Smooth muscle cell (in vitro differentiated cells): ENCODE measurements at regions not wholly inside any gene's neighbourhood (a gene's known extent, or its start where the extent isn't known, plus 50 kb on each side); places are given as distances from the start of the nearest gene placed in this dataset.

Experiments used
- DNase-seq: peaks from one replicate; lab custom pipeline; 2025; ENCODE audit not compliant: unreplicated experiment; lab: John Stamatoyannopoulos, UW
- H2AFZ ChIP-seq: fragments of 200-600 bp; sonication (generic); 2 replicates; pipeline ENCODE4 v1.6.0; 2016; ENCODE audit warnings: antibody characterized with exemption, low read depth, mild to moderate bottlenecking
- H3F3A ChIP-seq: fragments of 200-600 bp; sonication (generic); 2 replicates; pipeline ENCODE4 v1.6.0; 2017; ENCODE audit warnings: antibody characterized with exemption, low read depth
- H3K27ac ChIP-seq: fragments of 200-600 bp; sonication (generic); 2 replicates; pipeline ENCODE4 v1.5.1; 2016; ENCODE audit warnings: low read depth, mild to moderate bottlenecking
- H3K27me3 ChIP-seq: fragments of 200-600 bp; sonication (generic); 2 replicates; pipeline ENCODE4 v1.6.1; 2016; ENCODE audit warnings: low read depth, mild to moderate bottlenecking
- H3K36me3 ChIP-seq: fragments of 200-600 bp; sonication (generic); 2 replicates; pipeline ENCODE4 v1.5.1; 2016; ENCODE audit warnings: low read depth
- H3K4me1 ChIP-seq: fragments of 200-600 bp; sonication (generic); 2 replicates; pipeline ENCODE4 v1.5.1; 2016; ENCODE audit warnings: low read depth
- H3K4me2 ChIP-seq: fragments of 200-600 bp; sonication (generic); 2 replicates; pipeline ENCODE4 v1.6.0; 2016; ENCODE audit warnings: mild to moderate bottlenecking
- H3K4me3 ChIP-seq: fragments of 200-600 bp; sonication (generic); 2 replicates; pipeline ENCODE4 v1.5.1; 2016; ENCODE audit warnings: mild to moderate bottlenecking
- H3K79me2 ChIP-seq: fragments of 200-600 bp; sonication (generic); 2 replicates; pipeline ENCODE4 v1.6.0; 2016; ENCODE audit warnings: low read depth, mild to moderate bottlenecking
- H3K9ac ChIP-seq: fragments of 200-600 bp; sonication (generic); 2 replicates; pipeline ENCODE4 v1.6.0; 2016; ENCODE audit warnings: low read depth
- H3K9me3 ChIP-seq: fragments of 200-600 bp; sonication (generic); replicated peaks from 2 replicates; pipeline ENCODE4 v1.5.1; 2016; ENCODE audit warnings: low read depth
- H4K20me1 ChIP-seq: fragments of 200-600 bp; sonication (generic); 2 replicates; pipeline ENCODE4 v1.6.0; 2016; ENCODE audit warnings: low read depth
- WGBS: methylation state at CpG from one replicate; pipeline ENCODE4 v1.1.7; 2016; ENCODE audit warnings: low lambda C conversion rate; 5-methylcytosine and 5-hydroxymethylcytosine counted together
- TF ChIP-seq, protein P1 (sequence below): fragments of 200-600 bp; sonication (generic); IDR thresholded peaks from 2 replicates; pipeline ENCODE4 v1.5.1; 2017; ENCODE audit warnings: borderline replicate concordance, mild to moderate bottlenecking, antibody characterized with exemption; ENCODE audit not compliant: insufficient read depth, poor library complexity, severe bottlenecking

GRCh38 chr18:24630346-24630880 lies 170.0 kb downstream of the HRH4 start:
- H3F3A ChIP-seq, result no peaks in the 10 kb centered on the region
- no peaks in the 10 kb centered on the region for H3K9me3 ChIP-seq
- H3K27me3 ChIP-seq, result no peaks in the 10 kb centered on the region
- H4K20me1 ChIP-seq, result no peaks in the 10 kb centered on the region
- WGBS, result 82% methylated on average over 10 of the region's 10 CpGs
- no peaks in the 10 kb centered on the region for H3K36me3 ChIP-seq
- H3K4me3 ChIP-seq, result no peak overlapping the region
- no peak overlapping the region for H2AFZ ChIP-seq
- no peaks in the 10 kb centered on the region for H3K79me2 ChIP-seq
- no peak for DNase-seq
- TF ChIP-seq, protein P1, sequence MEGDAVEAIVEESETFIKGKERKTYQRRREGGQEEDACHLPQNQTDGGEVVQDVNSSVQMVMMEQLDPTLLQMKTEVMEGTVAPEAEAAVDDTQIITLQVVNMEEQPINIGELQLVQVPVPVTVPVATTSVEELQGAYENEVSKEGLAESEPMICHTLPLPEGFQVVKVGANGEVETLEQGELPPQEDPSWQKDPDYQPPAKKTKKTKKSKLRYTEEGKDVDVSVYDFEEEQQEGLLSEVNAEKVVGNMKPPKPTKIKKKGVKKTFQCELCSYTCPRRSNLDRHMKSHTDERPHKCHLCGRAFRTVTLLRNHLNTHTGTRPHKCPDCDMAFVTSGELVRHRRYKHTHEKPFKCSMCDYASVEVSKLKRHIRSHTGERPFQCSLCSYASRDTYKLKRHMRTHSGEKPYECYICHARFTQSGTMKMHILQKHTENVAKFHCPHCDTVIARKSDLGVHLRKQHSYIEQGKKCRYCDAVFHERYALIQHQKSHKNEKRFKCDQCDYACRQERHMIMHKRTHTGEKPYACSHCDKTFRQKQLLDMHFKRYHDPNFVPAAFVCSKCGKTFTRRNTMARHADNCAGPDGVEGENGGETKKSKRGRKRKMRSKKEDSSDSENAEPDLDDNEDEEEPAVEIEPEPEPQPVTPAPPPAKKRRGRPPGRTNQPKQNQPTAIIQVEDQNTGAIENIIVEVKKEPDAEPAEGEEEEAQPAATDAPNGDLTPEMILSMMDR, result no peak
- no peak overlapping the region for H3K9ac ChIP-seq
- H3K27ac ChIP-seq, result no peak overlapping the region
- no peak overlapping the region for H3K4me2 ChIP-seq
- H3K4me1 ChIP-seq, result no peaks in the 10 kb centered on the region

DNA sequence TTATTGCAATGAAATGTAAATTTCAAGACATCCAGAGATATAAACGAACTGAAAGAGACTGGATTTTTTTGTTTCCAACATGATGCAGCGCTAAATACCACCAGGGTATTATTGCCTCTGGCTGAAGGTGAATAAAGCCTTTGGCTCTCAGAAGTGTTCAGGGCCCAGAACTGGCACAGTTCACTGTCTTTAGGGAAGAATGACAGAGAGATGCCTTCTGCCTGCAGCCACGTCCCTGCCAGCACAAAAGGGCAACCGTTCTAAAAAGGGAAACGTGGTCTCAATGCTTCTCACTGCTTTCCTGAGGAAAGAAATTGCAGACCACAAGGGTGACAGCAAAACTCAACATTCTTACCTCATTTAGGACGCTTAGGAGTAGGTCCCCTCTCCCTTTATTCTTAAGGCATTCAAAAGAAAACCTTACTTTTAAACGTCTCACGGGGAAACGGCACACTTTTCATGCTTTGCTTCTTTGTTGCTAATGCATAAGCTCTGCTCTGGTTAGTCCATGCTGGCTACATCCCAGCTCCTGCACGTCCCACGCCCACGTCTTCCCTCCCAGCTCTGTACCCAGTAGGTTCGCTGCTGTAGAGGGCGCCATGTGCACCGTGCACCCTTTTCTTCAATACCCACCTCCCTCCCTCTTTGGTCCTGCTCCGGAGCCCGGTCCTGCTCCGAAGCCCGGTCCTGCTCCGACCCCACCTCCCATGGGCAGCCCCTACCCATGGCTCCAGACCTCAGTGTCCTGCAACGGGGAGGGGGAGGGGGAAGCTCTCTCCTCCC lies 171.0 kb downstream of the HRH4 start:
- TF ChIP-seq, protein P1, result no peak
- Histone ChIP-seq H3K9me3 (no peaks in the 10 kb centered on the region), H3K36me3 (no peaks in the 10 kb centered on the region), H3K27ac (no peak overlapping the region), H3K79me2 (no peaks in the 10 kb centered on the region), H3K4me2 (no peak overlapping the region), H3K9ac (no peak overlapping the region), H3F3A (no peaks in the 10 kb centered on the region), H3K4me1 (no peaks in the 10 kb centered on the region), H4K20me1 (no peaks in the 10 kb centered on the region), H2AFZ (no peak overlapping the region), H3K27me3 (no peaks in the 10 kb centered on the region), H3K4me3 (no peak overlapping the region)
- DNase-seq, result no peak
- 72% methylated on average over 21 of the region's 21 CpGs for WGBS

DNA sequence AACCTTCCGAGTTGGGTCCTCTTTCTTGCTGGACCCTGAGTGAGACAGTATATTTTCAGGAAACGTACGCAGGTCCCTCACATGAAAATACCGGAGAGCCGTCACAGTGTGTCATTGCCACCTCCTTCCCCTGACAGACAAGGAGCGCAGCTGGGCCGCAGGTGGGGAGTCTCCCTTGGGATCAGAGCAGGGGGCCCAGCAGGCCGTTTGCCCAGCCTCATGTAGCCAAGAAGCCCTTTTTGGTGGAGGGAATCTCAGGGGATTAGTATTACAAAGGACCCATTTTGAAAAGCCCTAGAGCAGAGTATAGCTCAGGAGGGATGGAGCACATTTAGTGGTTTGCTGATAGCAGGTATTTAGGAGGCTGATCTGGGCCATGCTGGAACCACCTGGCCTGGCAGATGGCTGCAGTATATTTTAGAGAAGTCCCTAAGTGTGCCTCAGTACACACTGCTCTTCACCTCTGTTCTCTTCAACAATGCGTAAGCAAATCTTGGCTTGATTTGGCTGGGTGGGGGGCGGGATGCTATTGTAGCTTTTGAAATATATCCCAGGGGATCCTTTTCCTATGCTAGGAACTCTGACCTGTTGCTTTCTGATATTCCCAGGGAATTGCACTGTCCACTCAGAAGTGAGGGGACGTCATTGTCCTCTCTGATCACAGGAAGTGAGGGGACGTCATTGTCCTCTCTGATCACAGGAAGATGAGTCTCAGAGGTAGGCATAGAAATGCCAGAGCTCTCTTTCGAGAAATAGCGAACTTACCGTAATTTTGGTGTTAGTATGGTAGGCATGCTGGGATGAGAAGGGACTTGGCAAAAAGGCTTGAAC lies 171.9 kb downstream of the HRH4 start:
- Histone ChIP-seq H2AFZ (no peak overlapping the region), H3K27me3 (no peaks in the 10 kb centered on the region), H3K79me2 (no peaks in the 10 kb centered on the region), H3K27ac (no peak overlapping the region), H4K20me1 (no peaks in the 10 kb centered on the region), H3K4me1 (no peaks in the 10 kb centered on the region), H3K36me3 (no peaks in the 10 kb centered on the region), H3K4me2 (no peak overlapping the region), H3K9me3 (no peaks in the 10 kb centered on the region), H3F3A (no peaks in the 10 kb centered on the region), H3K4me3 (no peak overlapping the region), H3K9ac (no peak overlapping the region)
- no peak for DNase-seq
- 89% methylated on average over 15 of the region's 15 CpGs for WGBS
- TF ChIP-seq, protein P1, result no peak
